ENCODE measurements at regions not wholly inside any gene's neighbourhood (a gene's known extent, or its start where the extent isn't known, plus 50 kb on each side); places are given as distances from the start of the nearest gene placed in this dataset.
A peak's percentile ranks its signal among the peaks of the same experiment; 100 is the strongest.
"Not testable (repeated sequence)": the region's sequence is repeated elsewhere in the genome, so short reads cannot be mapped to it uniquely, and the experiment has no call there.

- no peak for DNase-seq (ENCODE audit: low read depth in 6 of 9, low spot score in 9 of 9)
- H3K36me3 ChIP-seq (ENCODE audit: control insufficient read depth in 2 of 2, insufficient read depth in 2 of 2, low read length in 1 of 2) = no peaks in the 10 kb centered on the region
- H3K27ac ChIP-seq (ENCODE audit: low read depth in 1 of 2, low read length in 1 of 2) = no peak overlapping the region
- 82% methylated on average over 4 of the region's 4 CpGs for WGBS
- no peaks in the 10 kb centered on the region for H3K9me3 ChIP-seq (ENCODE audit: control insufficient read depth in 2 of 2, insufficient read depth in 1 of 2, low read length in 1 of 2)
- no peaks in the 10 kb centered on the region for H3K27me3 ChIP-seq (ENCODE audit: control insufficient read depth in 2 of 2, insufficient read depth in 1 of 2, low read length in 1 of 2)
- H3K4me3 ChIP-seq (ENCODE audit: low read length in 2 of 2) = no peak overlapping the region
- H3K4me1 ChIP-seq (ENCODE audit: control insufficient read depth in 2 of 2, insufficient read depth in 2 of 2, low read length in 2 of 2) = no peaks in the 10 kb centered on the region
Measured at GRCh38 chr13:76245211-76245610, 609.1 kb downstream of the LMO7 start.

- H3K9me3 ChIP-seq (ENCODE audit: control insufficient read depth in 2 of 2, insufficient read depth in 1 of 2, low read length in 1 of 2); H3K27me3 ChIP-seq (ENCODE audit: control insufficient read depth in 2 of 2, insufficient read depth in 1 of 2, low read length in 1 of 2); H3K4me1 ChIP-seq (ENCODE audit: control insufficient read depth in 2 of 2, insufficient read depth in 2 of 2, low read length in 2 of 2); H3K4me3 ChIP-seq (ENCODE audit: low read length in 2 of 2); H3K36me3 ChIP-seq (ENCODE audit: control insufficient read depth in 2 of 2, insufficient read depth in 2 of 2, low read length in 1 of 2); DNase-seq (ENCODE audit: low read depth in 6 of 9, low spot score in 9 of 9); H3K27ac ChIP-seq (ENCODE audit: low read depth in 1 of 2, low read length in 1 of 2): not testable (repeated sequence)
- WGBS = 88% methylated on average over 8 of the region's 8 CpGs
Measured at GRCh38 chr13:76243120-76243519, 607.0 kb downstream of the LMO7 start.

- no peaks in the 10 kb centered on the region for H3K36me3 ChIP-seq (ENCODE audit: control insufficient read depth in 2 of 2, insufficient read depth in 2 of 2, low read length in 1 of 2)
Measured at GRCh38 chr13:76239031-76239680, 603.0 kb downstream of the LMO7 start.

GRCh38 chr13:76231522-76232167 is 595.5 kb downstream of the LMO7 start:
- DNase-seq (ENCODE audit: low read depth in 6 of 9, low spot score in 9 of 9) = no peak
- H3K4me1 ChIP-seq (ENCODE audit: control insufficient read depth in 2 of 2, insufficient read depth in 2 of 2, low read length in 2 of 2) = no peaks in the 10 kb centered on the region
- no peak overlapping the region for H3K27ac ChIP-seq (ENCODE audit: low read depth in 1 of 2, low read length in 1 of 2)
- WGBS = 96% methylated on average over 4 of the region's 4 CpGs
- H3K9me3 ChIP-seq (ENCODE audit: control insufficient read depth in 2 of 2, insufficient read depth in 1 of 2, low read length in 1 of 2) = no peaks in the 10 kb centered on the region
- no peak overlapping the region for H3K4me3 ChIP-seq (ENCODE audit: low read length in 2 of 2)
- H3K27me3 ChIP-seq (ENCODE audit: control insufficient read depth in 2 of 2, insufficient read depth in 1 of 2, low read length in 1 of 2) = no peaks in the 10 kb centered on the region
- H3K36me3 ChIP-seq (ENCODE audit: control insufficient read depth in 2 of 2, insufficient read depth in 2 of 2, low read length in 1 of 2) = no peaks in the 10 kb centered on the region

More at GRCh38 chr13:76239031-76239680, 603.0 kb downstream of the LMO7 start:
- no peak for DNase-seq (ENCODE audit: low read depth in 6 of 9, low spot score in 9 of 9)
- 92% methylated on average over 4 of the region's 4 CpGs for WGBS
- no peaks in the 10 kb centered on the region for H3K9me3 ChIP-seq (ENCODE audit: control insufficient read depth in 2 of 2, insufficient read depth in 1 of 2, low read length in 1 of 2)
- no peaks in the 10 kb centered on the region for H3K27me3 ChIP-seq (ENCODE audit: control insufficient read depth in 2 of 2, insufficient read depth in 1 of 2, low read length in 1 of 2)
- H3K27ac ChIP-seq (ENCODE audit: low read depth in 1 of 2, low read length in 1 of 2) = no peak overlapping the region
- H3K4me3 ChIP-seq (ENCODE audit: low read length in 2 of 2) = no peak overlapping the region
- no peaks in the 10 kb centered on the region for H3K4me1 ChIP-seq (ENCODE audit: control insufficient read depth in 2 of 2, insufficient read depth in 2 of 2, low read length in 2 of 2)

GRCh38 chr13:76229281-76229680 is 593.2 kb downstream of the LMO7 start:
- 92% methylated on average over 2 of the region's 2 CpGs for WGBS
- Histone ChIP-seq H3K4me3 (ENCODE audit: low read length in 2 of 2) (no peak overlapping the region), H3K36me3 (ENCODE audit: control insufficient read depth in 2 of 2, insufficient read depth in 2 of 2, low read length in 1 of 2) (no peaks in the 10 kb centered on the region)

GRCh38 chr13:76226941-76227340 is 590.8 kb downstream of the LMO7 start:
- no peak overlapping the region for H3K4me3 ChIP-seq (ENCODE audit: low read length in 2 of 2)
- H3K9me3 ChIP-seq (ENCODE audit: control insufficient read depth in 2 of 2, insufficient read depth in 1 of 2, low read length in 1 of 2) = no peaks in the 10 kb centered on the region
- no peaks in the 10 kb centered on the region for H3K4me1 ChIP-seq (ENCODE audit: control insufficient read depth in 2 of 2, insufficient read depth in 2 of 2, low read length in 2 of 2)
- no peaks in the 10 kb centered on the region for H3K36me3 ChIP-seq (ENCODE audit: control insufficient read depth in 2 of 2, insufficient read depth in 2 of 2, low read length in 1 of 2)
- no peak overlapping the region for H3K27ac ChIP-seq (ENCODE audit: low read depth in 1 of 2, low read length in 1 of 2)
- no peak for DNase-seq (ENCODE audit: low read depth in 6 of 9, low spot score in 9 of 9)
- 99% methylated on average over 1 of the region's 1 CpG for WGBS
- H3K27me3 ChIP-seq (ENCODE audit: control insufficient read depth in 2 of 2, insufficient read depth in 1 of 2, low read length in 1 of 2) = no peaks in the 10 kb centered on the region

More at GRCh38 chr13:76229281-76229680, 593.2 kb downstream of the LMO7 start:
- H3K27me3 ChIP-seq (ENCODE audit: control insufficient read depth in 2 of 2, insufficient read depth in 1 of 2, low read length in 1 of 2) = no peaks in the 10 kb centered on the region
- H3K9me3 ChIP-seq (ENCODE audit: control insufficient read depth in 2 of 2, insufficient read depth in 1 of 2, low read length in 1 of 2) = no peaks in the 10 kb centered on the region
- H3K27ac ChIP-seq (ENCODE audit: low read depth in 1 of 2, low read length in 1 of 2) = no peak overlapping the region
- no peaks in the 10 kb centered on the region for H3K4me1 ChIP-seq (ENCODE audit: control insufficient read depth in 2 of 2, insufficient read depth in 2 of 2, low read length in 2 of 2)
- no peak for DNase-seq (ENCODE audit: low read depth in 6 of 9, low spot score in 9 of 9)

GRCh38 chr13:76225815-76226489 is 589.8 kb downstream of the LMO7 start:
- no peak overlapping the region for H3K27ac ChIP-seq (ENCODE audit: low read depth in 1 of 2, low read length in 1 of 2)
- no peaks in the 10 kb centered on the region for H3K36me3 ChIP-seq (ENCODE audit: control insufficient read depth in 2 of 2, insufficient read depth in 2 of 2, low read length in 1 of 2)
- H3K4me1 ChIP-seq (ENCODE audit: control insufficient read depth in 2 of 2, insufficient read depth in 2 of 2, low read length in 2 of 2) = no peaks in the 10 kb centered on the region
- H3K27me3 ChIP-seq (ENCODE audit: control insufficient read depth in 2 of 2, insufficient read depth in 1 of 2, low read length in 1 of 2) = no peaks in the 10 kb centered on the region
- no peaks in the 10 kb centered on the region for H3K9me3 ChIP-seq (ENCODE audit: control insufficient read depth in 2 of 2, insufficient read depth in 1 of 2, low read length in 1 of 2)
- H3K4me3 ChIP-seq (ENCODE audit: low read length in 2 of 2) = no peak overlapping the region
- 86% methylated on average over 8 of the region's 8 CpGs for WGBS
- peak in 1 of 9 donors; percentile 4 for DNase-seq (ENCODE audit: low read depth in 6 of 9, low spot score in 9 of 9)

- 96% methylated on average over 5 of the region's 5 CpGs for WGBS
- no peak for DNase-seq (ENCODE audit: low read depth in 6 of 9, low spot score in 9 of 9)
- no peaks in the 10 kb centered on the region for H3K36me3 ChIP-seq (ENCODE audit: control insufficient read depth in 2 of 2, insufficient read depth in 2 of 2, low read length in 1 of 2)
Measured at GRCh38 chr13:76223999-76224398, 587.9 kb downstream of the LMO7 start.

GRCh38 chr13:76223565-76223964 is 587.4 kb downstream of the LMO7 start:
- no peaks in the 10 kb centered on the region for H3K9me3 ChIP-seq (ENCODE audit: control insufficient read depth in 2 of 2, insufficient read depth in 1 of 2, low read length in 1 of 2)
- no peaks in the 10 kb centered on the region for H3K27me3 ChIP-seq (ENCODE audit: control insufficient read depth in 2 of 2, insufficient read depth in 1 of 2, low read length in 1 of 2)
- 96% methylated on average over 2 of the region's 2 CpGs for WGBS

More at GRCh38 chr13:76223999-76224398, 587.9 kb downstream of the LMO7 start:
- Histone ChIP-seq H3K4me1 (ENCODE audit: control insufficient read depth in 2 of 2, insufficient read depth in 2 of 2, low read length in 2 of 2) (no peaks in the 10 kb centered on the region), H3K27me3 (ENCODE audit: control insufficient read depth in 2 of 2, insufficient read depth in 1 of 2, low read length in 1 of 2) (no peaks in the 10 kb centered on the region), H3K9me3 (ENCODE audit: control insufficient read depth in 2 of 2, insufficient read depth in 1 of 2, low read length in 1 of 2) (no peaks in the 10 kb centered on the region), H3K4me3 (ENCODE audit: low read length in 2 of 2) (no peak overlapping the region), H3K27ac (ENCODE audit: low read depth in 1 of 2, low read length in 1 of 2) (no peak overlapping the region)

More at GRCh38 chr13:76223565-76223964, 587.4 kb downstream of the LMO7 start:
- no peak overlapping the region for H3K27ac ChIP-seq (ENCODE audit: low read depth in 1 of 2, low read length in 1 of 2)
- no peaks in the 10 kb centered on the region for H3K36me3 ChIP-seq (ENCODE audit: control insufficient read depth in 2 of 2, insufficient read depth in 2 of 2, low read length in 1 of 2)
- no peak overlapping the region for H3K4me3 ChIP-seq (ENCODE audit: low read length in 2 of 2)
- DNase-seq (ENCODE audit: low read depth in 6 of 9, low spot score in 9 of 9) = no peak
- no peaks in the 10 kb centered on the region for H3K4me1 ChIP-seq (ENCODE audit: control insufficient read depth in 2 of 2, insufficient read depth in 2 of 2, low read length in 2 of 2)

Data from thymus (tissue), 11 donors.